Mammary epithelial cell (primary cell): ENCODE measurements at regions not wholly inside any gene's neighbourhood (a gene's known extent, or its start where the extent isn't known, plus 50 kb on each side); places are given as distances from the start of the nearest gene placed in this dataset.

Experiments
- EZH2 ChIP-seq: IDR thresholded peaks from 2 replicates; pipeline ENCODE4 v1.6.1; 2012; ENCODE audit warnings: low read length, inconsistent platforms, borderline replicate concordance
- TF ChIP-seq, protein P1 (sequence below), 2 donors: IDR thresholded peaks in 1 of 2; conservative IDR thresholded peaks in 1 of 2; 2 replicates each; pipeline ENCODE4 v1.5.1; 2011 to 2012; ENCODE audit warnings: inconsistent platforms in 2 of 2, low read length in 2 of 2, mild to moderate bottlenecking in 2 of 2, control low read depth in 1 of 2, low read depth in 1 of 2; ENCODE audit not compliant: insufficient read depth in 1 of 2; ENCODE audit errors: extremely low read depth in 1 of 2

DNA sequence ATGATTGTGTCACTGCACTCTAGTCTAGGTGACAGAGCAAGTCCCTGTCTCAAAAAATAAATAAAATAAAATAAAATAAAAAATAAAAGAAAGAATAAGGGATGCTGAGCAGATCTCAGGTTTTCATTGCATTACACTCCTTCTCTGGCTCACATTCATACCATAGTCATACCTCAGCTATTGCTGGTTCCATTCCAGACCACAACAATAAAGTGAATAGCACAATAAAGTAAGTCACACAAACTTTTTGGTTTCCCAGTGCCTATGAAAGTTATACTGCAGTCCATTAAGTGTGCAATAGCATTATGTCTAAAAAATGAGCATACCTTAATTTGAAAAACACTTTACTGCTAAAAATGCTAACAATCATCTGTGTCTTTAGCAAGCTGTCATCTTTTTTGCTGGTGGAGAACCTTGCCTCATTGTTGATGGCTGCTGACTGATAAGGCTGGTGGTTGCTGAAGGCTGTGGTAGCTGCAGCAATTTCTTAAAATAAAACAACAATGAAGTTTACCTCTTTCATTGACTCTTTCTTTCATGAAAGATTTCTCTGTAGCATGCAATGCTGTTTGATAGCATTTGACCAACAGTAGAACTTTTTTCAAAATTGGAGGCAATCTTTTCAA is 415.7 kb downstream of the ZNF608 start:
- TF ChIP-seq, protein P1, sequence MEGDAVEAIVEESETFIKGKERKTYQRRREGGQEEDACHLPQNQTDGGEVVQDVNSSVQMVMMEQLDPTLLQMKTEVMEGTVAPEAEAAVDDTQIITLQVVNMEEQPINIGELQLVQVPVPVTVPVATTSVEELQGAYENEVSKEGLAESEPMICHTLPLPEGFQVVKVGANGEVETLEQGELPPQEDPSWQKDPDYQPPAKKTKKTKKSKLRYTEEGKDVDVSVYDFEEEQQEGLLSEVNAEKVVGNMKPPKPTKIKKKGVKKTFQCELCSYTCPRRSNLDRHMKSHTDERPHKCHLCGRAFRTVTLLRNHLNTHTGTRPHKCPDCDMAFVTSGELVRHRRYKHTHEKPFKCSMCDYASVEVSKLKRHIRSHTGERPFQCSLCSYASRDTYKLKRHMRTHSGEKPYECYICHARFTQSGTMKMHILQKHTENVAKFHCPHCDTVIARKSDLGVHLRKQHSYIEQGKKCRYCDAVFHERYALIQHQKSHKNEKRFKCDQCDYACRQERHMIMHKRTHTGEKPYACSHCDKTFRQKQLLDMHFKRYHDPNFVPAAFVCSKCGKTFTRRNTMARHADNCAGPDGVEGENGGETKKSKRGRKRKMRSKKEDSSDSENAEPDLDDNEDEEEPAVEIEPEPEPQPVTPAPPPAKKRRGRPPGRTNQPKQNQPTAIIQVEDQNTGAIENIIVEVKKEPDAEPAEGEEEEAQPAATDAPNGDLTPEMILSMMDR (conservative IDR thresholded peaks at IDR 0.05 in 1 of 2, IDR thresholded peaks at IDR 0.05 in 1 of 2; ENCODE audit: extremely low read depth in 1 of 2, insufficient read depth in 1 of 2, low read depth in 1 of 2, low read length in 2 of 2): no peak
- no peak for TF ChIP-seq EZH2
